ENCODE measurements at regions not wholly inside any gene's neighbourhood (a gene's known extent, or its start where the extent isn't known, plus 50 kb on each side); places are given as distances from the start of the nearest gene placed in this dataset.

DNA sequence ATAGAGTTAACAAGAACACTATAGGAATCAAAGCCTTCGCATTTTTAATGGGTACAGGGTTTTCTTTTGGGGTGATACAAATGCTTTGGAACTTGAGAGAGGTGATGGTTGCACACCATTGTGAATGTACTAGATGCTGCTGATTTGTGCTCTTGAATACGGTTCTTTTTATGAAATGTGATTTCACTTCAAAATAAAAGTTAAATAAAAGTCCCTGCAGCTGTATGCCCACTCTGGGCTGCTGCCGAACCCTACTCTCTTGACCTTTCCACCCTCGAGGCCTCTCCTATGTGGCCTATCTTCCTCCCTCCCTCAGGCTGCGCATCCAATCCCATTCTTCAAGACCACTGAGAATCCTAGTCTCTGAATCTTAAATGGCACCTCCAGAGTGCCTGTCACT lies 168.5 kb upstream of the AJAP1 start:
- TF ChIP-seq POLR2A (IDR thresholded peaks at IDR 0.05) (no peak), EP300 (IDR thresholded peaks at IDR 0.05) (no peak)
- TF ChIP-seq, protein P1, sequence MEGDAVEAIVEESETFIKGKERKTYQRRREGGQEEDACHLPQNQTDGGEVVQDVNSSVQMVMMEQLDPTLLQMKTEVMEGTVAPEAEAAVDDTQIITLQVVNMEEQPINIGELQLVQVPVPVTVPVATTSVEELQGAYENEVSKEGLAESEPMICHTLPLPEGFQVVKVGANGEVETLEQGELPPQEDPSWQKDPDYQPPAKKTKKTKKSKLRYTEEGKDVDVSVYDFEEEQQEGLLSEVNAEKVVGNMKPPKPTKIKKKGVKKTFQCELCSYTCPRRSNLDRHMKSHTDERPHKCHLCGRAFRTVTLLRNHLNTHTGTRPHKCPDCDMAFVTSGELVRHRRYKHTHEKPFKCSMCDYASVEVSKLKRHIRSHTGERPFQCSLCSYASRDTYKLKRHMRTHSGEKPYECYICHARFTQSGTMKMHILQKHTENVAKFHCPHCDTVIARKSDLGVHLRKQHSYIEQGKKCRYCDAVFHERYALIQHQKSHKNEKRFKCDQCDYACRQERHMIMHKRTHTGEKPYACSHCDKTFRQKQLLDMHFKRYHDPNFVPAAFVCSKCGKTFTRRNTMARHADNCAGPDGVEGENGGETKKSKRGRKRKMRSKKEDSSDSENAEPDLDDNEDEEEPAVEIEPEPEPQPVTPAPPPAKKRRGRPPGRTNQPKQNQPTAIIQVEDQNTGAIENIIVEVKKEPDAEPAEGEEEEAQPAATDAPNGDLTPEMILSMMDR (IDR thresholded peaks at IDR 0.05): no peak
